MM.1S (cell line): ENCODE measurements at regions not wholly inside any gene's neighbourhood (a gene's known extent, or its start where the extent isn't known, plus 50 kb on each side); places are given as distances from the start of the nearest gene placed in this dataset.
A peak's percentile ranks its signal among the peaks of the same experiment; 100 is the strongest.

Source experiments
- DNase-seq: peaks from one replicate; pipeline ENCODE4 v3.0.0-alpha.2; 2015
- H2AFZ ChIP-seq: fragments of 300-600 bp; sonication (generic); 2 replicates; pipeline ENCODE4 v1.6.0; 2016; ENCODE audit warnings: antibody characterized with exemption, low read length
- H3F3A ChIP-seq: fragments of 300-600 bp; sonication (generic); 2 replicates; pipeline ENCODE4 v1.6.1; 2016; ENCODE audit warnings: mild to moderate bottlenecking, antibody characterized with exemption, low read length, moderate library complexity, mixed read lengths; ENCODE audit not compliant: insufficient read depth
- H3K27ac ChIP-seq: fragments of 300-600 bp; sonication (generic); 2 replicates; pipeline ENCODE4 v1.5.1; 2016; ENCODE audit warnings: mild to moderate bottlenecking, low read length
- H3K27me3 ChIP-seq: fragments of 300-600 bp; sonication (generic); replicated peaks from 2 replicates; pipeline ENCODE4 v1.6.0; 2016; ENCODE audit warnings: low read length; ENCODE audit not compliant: insufficient read depth
- H3K36me3 ChIP-seq: fragments of 300-600 bp; sonication (generic); replicated peaks from 2 replicates; pipeline ENCODE4 v1.6.1; 2016; ENCODE audit warnings: mild to moderate bottlenecking, low read length, mixed read lengths; ENCODE audit not compliant: insufficient read depth
- H3K4me1 ChIP-seq: fragments of 300-600 bp; sonication (generic); 2 replicates; pipeline ENCODE4 v1.6.1; 2016; ENCODE audit warnings: low read length, mixed read lengths
- H3K4me2 ChIP-seq: fragments of 300-600 bp; sonication (generic); 2 replicates; pipeline ENCODE4 v1.6.0; 2016; ENCODE audit warnings: low read depth, low read length
- H3K4me3 ChIP-seq: fragments of 300-600 bp; sonication (generic); 2 replicates; pipeline ENCODE4 v1.5.1; 2016; ENCODE audit warnings: low read length, mixed read lengths
- H3K79me2 ChIP-seq: fragments of 300-600 bp; sonication (generic); 2 replicates; pipeline ENCODE4 v1.6.1; 2016; ENCODE audit warnings: mixed run types, low read length, mixed read lengths
- H3K9ac ChIP-seq: fragments of 300-600 bp; sonication (generic); 2 replicates; pipeline ENCODE4 v1.6.1; 2016; ENCODE audit warnings: low read length, mixed read lengths
- H3K9me2 ChIP-seq: fragments of 300-600 bp; sonication (generic); replicated peaks from 2 replicates; pipeline ENCODE4 v1.6.1; 2016; ENCODE audit warnings: mild to moderate bottlenecking, low read length, mixed read lengths; ENCODE audit not compliant: insufficient read depth
- H3K9me3 ChIP-seq: fragments of 300-600 bp; sonication (generic); replicated peaks from 2 replicates; pipeline ENCODE4 v1.6.1; 2016; ENCODE audit warnings: mild to moderate bottlenecking, low read length, mixed read lengths; ENCODE audit not compliant: insufficient read depth
- H4K20me1 ChIP-seq: fragments of 300-600 bp; sonication (generic); 2 replicates; pipeline ENCODE4 v1.6.1; 2016; ENCODE audit warnings: mild to moderate bottlenecking, low read length, moderate library complexity, mixed read lengths; ENCODE audit not compliant: insufficient read depth
- EZH2 ChIP-seq: fragments of 300-600 bp; sonication (generic); optimal IDR thresholded peaks from 2 replicates; pipeline ENCODE3; 2017; ENCODE audit warnings: low read depth, mild to moderate bottlenecking, antibody characterized with exemption, low read length, mixed read lengths
- EZH2phosphoT487 ChIP-seq: fragments of 300-600 bp; sonication (generic); IDR thresholded peaks from 2 replicates; pipeline ENCODE4 v1.6.1; 2018; ENCODE audit warnings: antibody characterized with exemption, low read length
- TF ChIP-seq, protein P1 (sequence below): fragments of 300-600 bp; sonication (generic); IDR thresholded peaks from 2 replicates; pipeline ENCODE4 v1.5.1; 2016; ENCODE audit warnings: antibody characterized with exemption, low read length, mixed read lengths

DNA sequence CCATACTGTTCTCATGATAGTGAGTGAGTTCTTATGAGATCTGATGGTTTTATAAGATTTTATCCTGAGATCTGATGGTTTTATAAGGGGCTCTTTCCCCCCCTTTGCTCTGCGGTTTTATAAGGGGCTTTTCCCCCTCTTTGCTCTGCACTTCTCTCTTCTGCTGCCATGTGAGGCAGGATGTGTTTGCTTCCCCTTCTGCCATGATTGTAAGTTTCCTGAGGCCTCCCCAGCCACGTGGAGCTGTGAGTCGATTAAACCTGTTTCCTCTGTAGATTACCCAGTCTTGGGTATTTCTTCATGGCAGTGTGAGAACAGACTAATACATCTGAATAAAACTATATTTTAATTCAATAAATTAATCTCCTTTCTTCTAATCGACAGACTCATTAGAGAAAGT is 64.9 kb upstream of the ZSWIM6 start:
- TF ChIP-seq EZH2phosphoT487 (no peak), EZH2 (no peak)
- TF ChIP-seq, protein P1, sequence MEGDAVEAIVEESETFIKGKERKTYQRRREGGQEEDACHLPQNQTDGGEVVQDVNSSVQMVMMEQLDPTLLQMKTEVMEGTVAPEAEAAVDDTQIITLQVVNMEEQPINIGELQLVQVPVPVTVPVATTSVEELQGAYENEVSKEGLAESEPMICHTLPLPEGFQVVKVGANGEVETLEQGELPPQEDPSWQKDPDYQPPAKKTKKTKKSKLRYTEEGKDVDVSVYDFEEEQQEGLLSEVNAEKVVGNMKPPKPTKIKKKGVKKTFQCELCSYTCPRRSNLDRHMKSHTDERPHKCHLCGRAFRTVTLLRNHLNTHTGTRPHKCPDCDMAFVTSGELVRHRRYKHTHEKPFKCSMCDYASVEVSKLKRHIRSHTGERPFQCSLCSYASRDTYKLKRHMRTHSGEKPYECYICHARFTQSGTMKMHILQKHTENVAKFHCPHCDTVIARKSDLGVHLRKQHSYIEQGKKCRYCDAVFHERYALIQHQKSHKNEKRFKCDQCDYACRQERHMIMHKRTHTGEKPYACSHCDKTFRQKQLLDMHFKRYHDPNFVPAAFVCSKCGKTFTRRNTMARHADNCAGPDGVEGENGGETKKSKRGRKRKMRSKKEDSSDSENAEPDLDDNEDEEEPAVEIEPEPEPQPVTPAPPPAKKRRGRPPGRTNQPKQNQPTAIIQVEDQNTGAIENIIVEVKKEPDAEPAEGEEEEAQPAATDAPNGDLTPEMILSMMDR, result no peak
- H3K9me3 ChIP-seq, result no peaks in the 10 kb centered on the region
- no peak overlapping the region for H3K27ac ChIP-seq
- H3K36me3 ChIP-seq, result no peaks in the 10 kb centered on the region
- H3K9me2 ChIP-seq, result no peaks in the 10 kb centered on the region
- H3K9ac ChIP-seq, result no peak overlapping the region
- no peak overlapping the region for H3K4me2 ChIP-seq
- no peak overlapping the region for H2AFZ ChIP-seq
- H3K79me2 ChIP-seq, result no peaks in the 10 kb centered on the region
- no peaks in the 10 kb centered on the region for H3F3A ChIP-seq
- 0 out of 2 replicates have a peak, but pooled peaks cover 6% of the 10 kb centered on the region for H3K4me1 ChIP-seq
- no peaks in the 10 kb centered on the region for H4K20me1 ChIP-seq
- no peak overlapping the region for H3K4me3 ChIP-seq
- DNase-seq, result no peak
- H3K27me3 ChIP-seq, result no peaks in the 10 kb centered on the region

DNA sequence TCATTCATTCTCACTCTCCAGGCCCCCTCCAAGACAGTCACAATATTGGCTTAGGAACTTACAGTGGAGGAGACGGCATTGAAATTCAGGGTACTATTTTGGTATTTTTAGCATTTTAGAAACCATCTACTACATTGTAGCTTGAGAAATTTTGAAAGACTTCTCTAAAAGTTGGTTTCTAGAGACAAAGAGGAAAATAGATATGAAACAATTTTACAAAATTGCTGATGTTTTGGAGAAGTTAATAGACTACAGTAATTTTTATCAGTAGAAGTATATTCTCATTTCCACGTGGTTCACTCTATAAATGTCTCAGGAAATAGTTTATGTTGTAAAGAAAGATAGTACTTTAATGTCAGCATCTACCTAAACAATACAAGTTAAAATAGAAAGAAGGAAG is 63.2 kb upstream of the ZSWIM6 start:
- Histone ChIP-seq H3K9me2 (no peaks in the 10 kb centered on the region), H3F3A (no peaks in the 10 kb centered on the region), H3K4me1 (no peaks in the 10 kb centered on the region), H3K36me3 (no peaks in the 10 kb centered on the region), H3K9ac (no peak overlapping the region), H3K27ac (no peak overlapping the region), H3K9me3 (no peaks in the 10 kb centered on the region), H3K4me2 (no peak overlapping the region), H2AFZ (peak overlapping the region; percentile 10; the same call in 1 of the 2 replicates), H3K27me3 (no peaks in the 10 kb centered on the region), H4K20me1 (no peaks in the 10 kb centered on the region), H3K79me2 (no peaks in the 10 kb centered on the region), H3K4me3 (no peak overlapping the region)
- no peak for DNase-seq
- TF ChIP-seq, protein P1, result no peak
- TF ChIP-seq EZH2 (no peak), EZH2phosphoT487 (no peak)

DNA sequence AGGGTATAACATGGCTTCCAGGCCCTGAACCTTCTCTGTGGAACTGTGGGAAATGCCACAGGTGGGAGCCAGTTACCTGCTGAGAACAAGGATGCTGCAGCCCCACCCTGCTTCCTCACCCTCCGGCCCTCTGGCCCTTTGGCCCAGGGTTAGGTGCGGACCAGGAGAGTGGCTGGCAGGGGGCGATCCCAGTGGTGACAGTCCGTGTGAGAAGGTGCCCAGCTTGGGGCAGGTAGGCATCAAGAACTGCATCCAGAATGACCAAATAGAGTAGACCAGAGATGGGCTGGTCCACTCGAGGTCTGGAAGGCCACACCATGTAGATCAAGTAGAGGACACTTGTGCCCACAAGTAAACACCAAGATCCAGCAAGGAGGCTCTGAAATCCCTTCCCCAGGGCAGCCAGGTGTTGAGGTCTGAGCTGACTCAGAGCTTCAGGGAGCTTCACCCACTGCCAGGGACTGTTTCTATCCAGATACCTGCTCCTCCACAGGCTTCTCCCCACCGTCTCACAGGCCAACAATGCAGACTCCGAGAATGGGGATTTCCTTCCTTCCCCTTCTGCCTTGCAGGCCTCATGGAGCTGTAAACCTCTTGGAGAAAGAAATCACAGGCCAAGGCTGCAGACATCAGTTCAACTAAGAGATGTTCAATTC is 61.4 kb upstream of the ZSWIM6 start:
- H3K79me2 ChIP-seq, result no peaks in the 10 kb centered on the region
- H3K9ac ChIP-seq, result no peak overlapping the region
- no peak overlapping the region for H3K4me2 ChIP-seq
- DNase-seq, result no peak
- TF ChIP-seq EZH2phosphoT487 (no peak), EZH2 (no peak)
- TF ChIP-seq, protein P1, result no peak
- no peaks in the 10 kb centered on the region for H3F3A ChIP-seq
- H3K4me1 ChIP-seq, result no peaks in the 10 kb centered on the region
- no peak overlapping the region for H3K4me3 ChIP-seq
- no peaks in the 10 kb centered on the region for H3K27me3 ChIP-seq
- no peaks in the 10 kb centered on the region for H3K36me3 ChIP-seq
- no peaks in the 10 kb centered on the region for H3K9me2 ChIP-seq
- no peaks in the 10 kb centered on the region for H4K20me1 ChIP-seq
- H3K27ac ChIP-seq, result no peak overlapping the region
- H3K9me3 ChIP-seq, result no peaks in the 10 kb centered on the region
- no peak overlapping the region for H2AFZ ChIP-seq
